HG03135 (cell line): ENCODE measurements at regions not wholly inside any gene's neighbourhood (a gene's known extent, or its start where the extent isn't known, plus 50 kb on each side); places are given as distances from the start of the nearest gene placed in this dataset.

Source experiments
- ATAC-seq: cut with Tn5 transposase; IDR thresholded peaks from one replicate; pipeline ENCODE4 v1.9.1; 2021; ENCODE audit warnings: mild to moderate bottlenecking, moderate library complexity; ENCODE audit not compliant: unreplicated experiment

DNA sequence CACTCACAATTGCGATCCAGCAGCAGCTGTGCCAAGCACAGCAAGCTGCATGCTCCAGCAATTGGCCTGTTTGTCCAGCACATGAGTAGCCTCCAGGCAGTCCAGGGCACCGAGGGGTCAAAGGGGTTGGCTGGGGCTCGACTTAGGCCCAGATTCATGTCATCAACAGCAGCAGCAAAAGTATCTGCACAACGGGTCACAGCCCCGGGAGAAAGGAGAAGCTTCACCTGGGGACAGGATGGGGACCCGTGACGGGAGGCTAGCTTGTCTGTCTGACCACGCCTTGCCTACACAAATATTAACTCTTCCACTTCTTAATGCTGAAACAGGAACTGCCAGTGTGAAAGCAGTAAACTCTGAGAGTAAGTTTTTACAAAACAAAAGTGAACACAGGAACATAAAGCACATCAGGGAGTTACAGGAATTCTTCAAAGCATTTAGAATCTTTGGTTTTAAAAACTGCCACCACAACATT is 191.2 kb downstream of the PIK3R1 start:
- ATAC-seq, result peak; percentile 96

- no peak for ATAC-seq
Observed at GRCh38 chr5:68407311-68408239, 192.0 kb downstream of the PIK3R1 start.

DNA sequence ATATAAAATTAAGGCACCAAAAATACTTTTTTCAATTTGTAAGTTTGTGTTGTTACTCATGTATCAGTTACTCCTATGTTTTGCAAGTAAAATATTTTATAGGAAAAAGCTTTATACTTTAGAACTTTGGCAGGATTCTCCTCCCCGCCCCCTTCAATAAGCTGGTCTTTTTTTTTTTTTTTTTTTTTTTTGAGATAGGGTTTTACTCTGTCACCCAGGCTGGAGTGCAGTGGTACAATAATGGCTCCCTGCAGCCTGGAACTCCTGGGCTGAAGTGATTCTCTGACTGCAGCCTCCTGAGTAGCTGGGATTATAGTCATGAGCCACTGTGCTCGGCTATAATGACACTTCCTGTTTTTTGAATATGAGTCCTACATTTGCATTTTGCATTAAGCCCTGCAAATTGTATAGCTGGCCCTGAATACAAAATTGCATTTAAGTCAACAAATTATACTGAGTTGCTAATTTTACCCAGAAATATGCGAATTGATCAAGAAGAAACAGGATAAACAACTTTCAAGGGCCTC is 192.9 kb downstream of the PIK3R1 start:
- ATAC-seq, result no peak

DNA sequence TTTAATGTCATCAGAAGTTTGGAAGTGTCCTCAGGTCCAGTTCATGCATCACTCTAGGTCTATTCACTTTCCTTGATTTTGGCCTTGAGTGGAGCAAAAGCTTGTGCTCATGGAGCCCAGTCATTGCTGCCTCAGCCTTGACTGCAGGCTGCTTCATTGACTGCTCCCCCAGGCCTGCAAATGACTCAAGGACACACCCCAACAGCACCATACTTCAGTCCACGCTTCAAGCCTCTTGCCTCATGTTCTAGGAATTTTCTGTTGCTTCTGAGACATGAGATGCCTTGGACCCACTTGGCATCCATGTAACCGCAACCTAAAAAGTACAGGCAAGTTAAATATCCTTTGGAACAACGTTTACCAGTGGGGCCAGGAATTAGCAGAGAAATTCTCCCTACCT is 193.7 kb downstream of the PIK3R1 start:
- no peak for ATAC-seq

GRCh38 chr5:68411161-68411560 is 195.6 kb downstream of the PIK3R1 start:
- ATAC-seq, result no peak

DNA sequence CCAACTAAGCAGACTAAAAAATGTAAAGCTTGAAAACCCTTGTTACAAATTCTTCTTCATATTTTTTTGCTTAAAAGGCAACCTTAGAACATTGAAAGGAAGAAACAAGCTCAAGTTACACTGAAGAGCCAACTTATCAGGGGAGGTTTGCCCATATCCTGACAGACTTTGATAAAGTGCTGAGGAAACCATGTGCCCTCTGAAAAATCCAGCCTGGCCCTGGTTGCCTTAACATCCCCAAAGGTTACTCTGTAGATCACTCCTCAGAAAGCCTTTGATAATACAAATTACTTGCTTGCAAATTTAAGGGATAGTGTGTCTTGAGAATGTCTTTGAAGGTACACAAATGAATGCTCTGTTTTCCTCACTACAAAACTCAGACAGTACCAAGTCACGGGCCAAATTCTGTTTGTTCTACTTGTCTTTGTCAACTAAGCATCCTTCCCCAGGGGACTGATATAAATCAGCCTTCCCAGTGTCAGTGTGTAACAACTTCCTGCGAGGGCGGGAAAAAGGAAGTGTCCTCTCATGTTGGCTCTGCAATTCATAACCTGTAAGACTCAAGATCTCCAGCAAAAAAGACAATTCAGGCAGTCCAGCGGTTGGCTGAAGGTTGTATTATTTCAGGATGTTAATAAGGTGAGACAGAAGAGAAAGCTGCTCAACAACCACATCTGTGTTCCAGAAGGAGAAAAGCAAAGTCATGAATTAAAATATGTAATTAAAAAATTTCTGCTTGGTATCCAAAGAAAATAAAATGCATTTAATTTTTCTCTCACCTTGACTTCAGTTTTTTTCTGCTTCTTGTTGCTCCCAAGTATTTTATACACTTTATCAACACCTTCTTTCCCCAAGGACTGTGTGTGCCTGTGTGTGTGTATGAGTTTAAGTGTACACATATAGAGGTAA is 199.9 kb downstream of the PIK3R1 start:
- ATAC-seq, result no peak

GRCh38 chr5:68416714-68417113 is 201.2 kb downstream of the PIK3R1 start:
- no peak for ATAC-seq

DNA sequence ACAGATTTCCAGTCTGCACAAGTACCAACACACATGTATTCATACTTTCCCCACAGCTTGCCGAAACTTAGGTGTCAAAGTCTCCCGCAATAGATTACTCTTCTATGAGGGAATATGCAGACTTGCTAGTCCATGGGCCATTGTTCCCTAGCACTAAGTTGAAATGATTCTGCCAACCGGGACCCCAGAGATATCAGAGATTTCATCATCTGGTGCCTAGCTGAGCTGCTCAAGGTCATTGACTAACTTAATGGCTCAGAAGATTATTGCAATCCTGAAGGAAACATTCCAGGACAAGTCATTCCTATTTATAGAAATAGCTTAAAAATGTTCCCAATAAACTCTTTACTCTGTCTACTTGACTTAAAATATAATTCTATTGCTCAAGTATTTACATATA is 202.6 kb downstream of the PIK3R1 start:
- no peak for ATAC-seq

GRCh38 chr5:68418680-68419079 is 203.1 kb downstream of the PIK3R1 start:
- no peak for ATAC-seq

- ATAC-seq, result no peak
Observed at GRCh38 chr5:68419081-68419636, 203.6 kb downstream of the PIK3R1 start.

DNA sequence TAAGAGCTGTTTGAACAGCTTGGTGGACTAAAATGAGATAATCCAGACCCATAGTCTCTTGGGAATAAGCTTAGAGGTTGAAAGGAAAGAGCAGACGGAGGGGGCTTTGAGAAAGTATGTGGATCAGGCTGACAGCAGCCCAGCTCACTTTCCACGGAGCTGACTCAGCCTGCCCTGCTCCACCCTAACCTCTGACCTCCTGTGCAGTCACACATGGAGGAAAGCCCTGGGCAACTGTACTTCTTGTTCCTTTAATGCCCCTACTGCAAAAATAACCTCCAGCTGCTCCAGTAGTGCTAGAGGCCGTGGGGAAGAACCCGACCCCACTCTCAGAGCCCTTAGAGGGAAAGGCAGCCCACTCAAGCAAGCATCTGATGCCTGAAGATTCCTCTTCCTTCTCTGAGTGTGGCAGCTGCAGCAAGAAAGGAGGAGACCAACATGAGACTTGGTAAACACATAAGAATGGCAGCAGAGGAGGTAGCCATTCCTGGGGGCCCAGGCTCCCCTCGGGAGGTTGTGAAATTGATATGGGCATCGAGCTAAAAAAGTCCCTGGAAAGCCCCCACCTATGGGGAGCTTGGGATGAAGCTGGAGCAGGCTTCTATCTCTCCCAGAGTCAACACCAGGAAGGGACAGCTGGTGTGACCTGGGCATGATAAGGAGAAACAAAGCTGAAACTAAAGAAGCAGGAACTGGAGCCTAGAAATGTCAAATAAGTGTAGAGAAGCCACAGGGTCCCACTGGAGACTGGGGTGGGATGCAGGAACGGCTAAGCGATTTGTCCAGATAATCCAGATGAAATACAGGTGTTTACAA is 204.3 kb downstream of the PIK3R1 start:
- ATAC-seq, result no peak

- no peak for ATAC-seq
Observed at GRCh38 chr5:68420476-68421344, 205.2 kb downstream of the PIK3R1 start.

GRCh38 chr5:68421485-68422220 is 206.1 kb downstream of the PIK3R1 start:
- no peak for ATAC-seq

GRCh38 chr5:68423154-68423811 is 207.7 kb downstream of the PIK3R1 start:
- no peak for ATAC-seq

DNA sequence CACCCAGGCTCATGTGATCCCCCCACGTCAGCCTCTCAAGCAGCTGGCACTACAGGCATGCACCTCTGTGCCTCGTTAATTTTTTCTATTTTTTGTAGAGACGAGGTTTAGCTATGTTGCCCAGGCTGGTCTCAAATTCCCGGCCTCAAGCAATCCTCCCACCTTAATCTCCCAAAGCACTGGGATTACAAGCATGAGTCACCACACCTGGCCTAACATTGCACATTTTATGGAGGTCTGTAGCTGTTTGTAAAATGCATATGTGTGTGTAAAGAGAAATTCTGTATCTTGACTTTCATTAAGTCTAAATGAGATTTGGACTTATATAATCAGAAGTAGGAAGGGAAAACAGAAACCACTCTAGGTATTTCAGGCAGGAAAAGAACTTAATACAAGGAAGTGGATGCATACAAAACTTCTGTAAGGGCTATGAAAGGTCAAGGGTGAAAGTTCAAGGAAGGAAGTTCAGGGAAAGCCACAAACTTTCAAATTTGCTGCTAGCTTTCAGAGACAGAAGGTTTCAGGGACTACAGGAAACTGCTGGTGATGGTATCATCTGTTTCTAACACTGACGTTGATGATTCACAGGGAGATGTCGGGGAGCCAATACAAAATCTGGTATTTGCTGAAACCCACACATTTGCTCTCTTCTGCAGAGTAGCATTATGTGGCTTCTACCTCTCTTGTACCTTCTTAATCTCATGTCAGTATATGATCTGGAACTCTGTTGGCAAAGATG is 209.4 kb downstream of the PIK3R1 start:
- ATAC-seq, result peak; percentile 77

DNA sequence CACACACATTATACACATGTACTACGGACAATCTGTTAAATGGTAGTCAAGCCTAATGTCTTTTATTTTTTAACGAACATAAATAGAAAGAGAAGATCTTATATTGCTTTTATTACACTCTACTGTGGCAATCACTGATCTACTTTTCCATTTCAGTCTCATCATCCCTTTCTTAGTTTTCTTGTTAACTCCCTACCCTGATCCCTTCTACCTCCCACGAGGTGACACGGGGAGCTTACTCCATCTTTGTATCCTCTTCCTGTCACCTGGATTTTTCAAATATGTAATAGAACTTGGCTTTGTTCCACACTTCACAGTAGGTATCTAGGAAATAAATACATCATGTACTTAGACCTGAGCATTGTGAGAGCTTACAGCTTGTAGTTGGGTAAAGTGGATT is 211.0 kb downstream of the PIK3R1 start:
- no peak for ATAC-seq

- no peak for ATAC-seq
Observed at GRCh38 chr5:68428231-68428811, 212.8 kb downstream of the PIK3R1 start.
